ENCODE measurements at regions not wholly inside any gene's neighbourhood (a gene's known extent, or its start where the extent isn't known, plus 50 kb on each side); places are given as distances from the start of the nearest gene placed in this dataset.
"Not testable (repeated sequence)": the region's sequence is repeated elsewhere in the genome, so short reads cannot be mapped to it uniquely, and the experiment has no call there.

DNA sequence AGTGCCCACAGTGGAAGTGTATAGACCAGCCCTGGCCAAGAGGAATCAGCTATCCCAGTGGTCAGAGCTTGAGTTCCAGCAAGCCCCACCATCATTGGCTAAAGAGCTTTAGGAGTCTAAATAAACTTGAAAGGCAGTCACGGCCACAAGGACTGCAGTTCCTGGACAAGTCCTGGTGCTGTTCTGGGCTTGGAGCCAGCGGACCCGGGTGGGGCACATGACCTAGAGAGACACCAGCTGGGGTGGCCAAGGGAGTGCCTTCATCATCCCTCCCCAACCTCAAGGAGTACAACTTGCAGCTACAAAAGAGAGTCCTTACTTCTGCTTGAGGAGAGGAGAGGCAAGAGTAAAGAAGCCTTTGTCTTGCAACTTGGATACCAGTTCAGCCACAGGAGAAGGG, 439.8 kb upstream of the TMEFF2 start:
- Mint-ChIP-seq H3K27ac (ENCODE audit: unreplicated experiment) (no peak overlapping the region), H3K36me3 (ENCODE audit: unreplicated experiment) (no peaks in the 10 kb centered on the region), H3K27me3 (ENCODE audit: unreplicated experiment) (peaks cover 47% of the 10 kb centered on the region), H3K9me3 (ENCODE audit: unreplicated experiment) (peaks cover 14% of the 10 kb centered on the region), H3K4me1 (ENCODE audit: unreplicated experiment) (no peaks in the 10 kb centered on the region), H3K4me3 (ENCODE audit: unreplicated experiment) (no peak overlapping the region)
- TF ChIP-seq, protein P1, sequence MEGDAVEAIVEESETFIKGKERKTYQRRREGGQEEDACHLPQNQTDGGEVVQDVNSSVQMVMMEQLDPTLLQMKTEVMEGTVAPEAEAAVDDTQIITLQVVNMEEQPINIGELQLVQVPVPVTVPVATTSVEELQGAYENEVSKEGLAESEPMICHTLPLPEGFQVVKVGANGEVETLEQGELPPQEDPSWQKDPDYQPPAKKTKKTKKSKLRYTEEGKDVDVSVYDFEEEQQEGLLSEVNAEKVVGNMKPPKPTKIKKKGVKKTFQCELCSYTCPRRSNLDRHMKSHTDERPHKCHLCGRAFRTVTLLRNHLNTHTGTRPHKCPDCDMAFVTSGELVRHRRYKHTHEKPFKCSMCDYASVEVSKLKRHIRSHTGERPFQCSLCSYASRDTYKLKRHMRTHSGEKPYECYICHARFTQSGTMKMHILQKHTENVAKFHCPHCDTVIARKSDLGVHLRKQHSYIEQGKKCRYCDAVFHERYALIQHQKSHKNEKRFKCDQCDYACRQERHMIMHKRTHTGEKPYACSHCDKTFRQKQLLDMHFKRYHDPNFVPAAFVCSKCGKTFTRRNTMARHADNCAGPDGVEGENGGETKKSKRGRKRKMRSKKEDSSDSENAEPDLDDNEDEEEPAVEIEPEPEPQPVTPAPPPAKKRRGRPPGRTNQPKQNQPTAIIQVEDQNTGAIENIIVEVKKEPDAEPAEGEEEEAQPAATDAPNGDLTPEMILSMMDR (IDR thresholded peaks at IDR 0.05): no peak
- no peak for DNase-seq (ENCODE audit: extremely low spot score, unreplicated experiment)

DNA sequence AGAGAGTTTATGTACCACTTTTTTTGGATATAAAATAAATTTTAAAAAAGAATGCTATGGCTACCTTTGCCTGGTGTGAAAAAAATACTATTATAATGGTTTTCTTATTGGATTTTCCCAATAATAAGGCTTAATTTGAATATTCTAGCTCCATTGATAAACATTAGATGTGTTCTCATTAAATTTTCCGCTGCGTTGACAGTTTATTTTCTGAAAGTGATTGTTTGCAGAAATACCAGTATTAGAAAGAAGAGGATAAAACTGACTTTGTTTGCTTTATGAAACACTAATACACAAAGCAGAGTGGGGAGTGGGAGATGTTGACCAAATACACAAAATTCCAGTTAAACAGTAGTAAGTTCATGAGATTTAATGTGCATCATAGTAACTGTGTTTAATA, 433.3 kb upstream of the TMEFF2 start:
- TF ChIP-seq, protein P1 (IDR thresholded peaks at IDR 0.05): no peak
- no peaks in the 10 kb centered on the region for H3K36me3 Mint-ChIP-seq (ENCODE audit: unreplicated experiment)
- DNase-seq (ENCODE audit: extremely low spot score, unreplicated experiment): no peak
- H3K4me1 Mint-ChIP-seq (ENCODE audit: unreplicated experiment): no peaks in the 10 kb centered on the region
- H3K27ac Mint-ChIP-seq (ENCODE audit: unreplicated experiment): no peak overlapping the region
- peaks cover 20% of the 10 kb centered on the region for H3K27me3 Mint-ChIP-seq (ENCODE audit: unreplicated experiment)
- H3K4me3 Mint-ChIP-seq (ENCODE audit: unreplicated experiment): no peak overlapping the region
- H3K9me3 Mint-ChIP-seq (ENCODE audit: unreplicated experiment): no peaks in the 10 kb centered on the region

DNA sequence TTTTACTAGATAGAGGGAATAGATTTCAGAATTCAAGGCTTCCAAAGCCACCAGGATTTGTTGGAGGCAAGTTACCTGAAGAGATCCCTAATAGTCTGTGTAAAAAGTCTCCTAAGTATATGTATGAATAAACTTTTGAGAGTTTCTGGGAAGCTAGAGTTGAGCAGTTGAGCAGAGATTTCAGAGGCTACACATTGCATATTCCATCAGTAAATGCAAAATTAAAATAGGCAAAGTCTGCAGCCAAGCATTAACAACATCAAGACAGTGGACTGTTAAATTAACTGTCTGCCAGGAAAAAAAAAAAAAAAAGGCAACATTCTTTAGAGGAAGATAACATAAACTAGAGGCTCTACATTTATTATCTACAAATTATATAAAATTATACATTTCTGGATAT, 420.4 kb upstream of the TMEFF2 start:
- DNase-seq (ENCODE audit: extremely low spot score, unreplicated experiment): no peak
- TF ChIP-seq, protein P1 (IDR thresholded peaks at IDR 0.05): no peak
- H3K36me3 Mint-ChIP-seq (ENCODE audit: unreplicated experiment): peaks cover 1% of the 10 kb centered on the region
- no peaks in the 10 kb centered on the region for H3K4me1 Mint-ChIP-seq (ENCODE audit: unreplicated experiment)
- H3K27me3 Mint-ChIP-seq (ENCODE audit: unreplicated experiment): peaks cover 25% of the 10 kb centered on the region
- H3K9me3 Mint-ChIP-seq (ENCODE audit: unreplicated experiment): no peaks in the 10 kb centered on the region
- no peak overlapping the region for H3K27ac Mint-ChIP-seq (ENCODE audit: unreplicated experiment)
- H3K4me3 Mint-ChIP-seq (ENCODE audit: unreplicated experiment): no peak overlapping the region

DNA sequence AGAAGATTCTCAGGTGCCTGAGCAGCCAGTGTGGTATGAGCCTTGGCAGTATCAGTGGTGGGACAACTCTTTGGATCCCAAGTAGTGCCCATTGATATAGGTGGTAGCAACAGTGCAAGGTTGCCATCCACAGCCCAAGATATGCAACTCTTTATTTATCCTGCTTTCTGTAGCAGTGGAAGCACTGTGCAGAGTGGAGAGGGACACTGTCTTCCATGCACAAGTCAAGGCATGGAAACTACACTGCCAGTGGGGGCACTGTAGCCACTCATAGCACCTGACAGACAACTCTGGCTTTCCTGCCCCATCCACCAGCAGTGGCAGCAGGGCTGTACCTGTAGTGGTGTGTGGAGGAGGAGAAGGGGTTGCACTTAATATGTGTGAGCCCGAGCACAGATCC, 409.6 kb upstream of the TMEFF2 start:
- peaks cover 4% of the 10 kb centered on the region for H3K9me3 Mint-ChIP-seq (ENCODE audit: unreplicated experiment)

DNA sequence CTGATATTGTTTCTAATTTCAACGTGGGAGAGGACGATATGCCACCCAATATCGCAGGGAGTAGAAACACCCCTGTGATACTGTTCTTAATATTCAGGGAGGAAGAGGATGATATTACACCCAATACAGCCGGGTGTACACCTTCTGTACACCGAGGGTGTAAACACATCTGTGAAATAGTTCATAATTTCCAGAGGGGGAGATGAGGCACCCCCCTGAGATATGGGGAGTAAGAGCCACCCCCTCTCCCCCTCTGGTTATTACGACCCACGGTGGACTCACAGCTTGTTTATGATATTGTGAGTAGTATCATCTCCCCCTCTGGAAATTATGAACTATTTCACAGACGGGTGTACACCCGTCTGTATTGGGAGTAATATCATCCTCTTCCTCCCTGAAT, 403.9 kb upstream of the TMEFF2 start:
- not testable (repeated sequence) for H3K4me3 Mint-ChIP-seq (ENCODE audit: unreplicated experiment); H3K27ac Mint-ChIP-seq (ENCODE audit: unreplicated experiment); H3K36me3 Mint-ChIP-seq (ENCODE audit: unreplicated experiment); DNase-seq (ENCODE audit: extremely low spot score, unreplicated experiment); H3K27me3 Mint-ChIP-seq (ENCODE audit: unreplicated experiment); H3K9me3 Mint-ChIP-seq (ENCODE audit: unreplicated experiment); H3K4me1 Mint-ChIP-seq (ENCODE audit: unreplicated experiment)

More for the DNA sequence above, 409.6 kb upstream of the TMEFF2 start:
- Mint-ChIP-seq H3K36me3 (ENCODE audit: unreplicated experiment) (no peaks in the 10 kb centered on the region), H3K27ac (ENCODE audit: unreplicated experiment) (no peak overlapping the region), H3K4me1 (ENCODE audit: unreplicated experiment) (no peaks in the 10 kb centered on the region), H3K27me3 (ENCODE audit: unreplicated experiment) (peaks cover 3% of the 10 kb centered on the region), H3K4me3 (ENCODE audit: unreplicated experiment) (no peak overlapping the region)
- TF ChIP-seq, protein P1 (IDR thresholded peaks at IDR 0.05): no peak
- no peak for DNase-seq (ENCODE audit: extremely low spot score, unreplicated experiment)

DNA sequence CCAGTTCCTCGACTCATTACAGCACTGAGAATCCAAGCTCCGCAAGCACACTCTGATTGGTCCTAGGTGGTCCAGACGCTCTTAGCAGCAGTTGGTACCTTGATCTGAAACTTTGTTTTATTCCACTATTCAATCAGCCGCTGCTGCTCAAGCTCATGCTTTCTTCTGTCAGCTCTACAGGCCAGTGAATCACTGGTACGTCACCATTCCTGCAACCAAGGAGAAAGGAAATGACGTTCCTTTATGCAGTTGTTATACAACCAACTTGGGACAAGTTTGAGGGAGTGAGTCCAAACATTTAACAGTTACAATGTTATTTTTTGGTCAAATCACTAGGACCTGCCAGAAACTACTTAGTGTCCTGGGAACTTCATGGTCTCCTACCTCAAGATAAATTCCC, 398.8 kb upstream of the TMEFF2 start:
- no peak for DNase-seq (ENCODE audit: extremely low spot score, unreplicated experiment)
- Mint-ChIP-seq H3K27ac (ENCODE audit: unreplicated experiment) (no peak overlapping the region), H3K27me3 (ENCODE audit: unreplicated experiment) (peaks cover 12% of the 10 kb centered on the region), H3K4me1 (ENCODE audit: unreplicated experiment) (no peaks in the 10 kb centered on the region), H3K9me3 (ENCODE audit: unreplicated experiment) (peaks cover 6% of the 10 kb centered on the region), H3K36me3 (ENCODE audit: unreplicated experiment) (no peaks in the 10 kb centered on the region), H3K4me3 (ENCODE audit: unreplicated experiment) (no peak overlapping the region)
- TF ChIP-seq, protein P1 (IDR thresholded peaks at IDR 0.05): no peak

All from osteocyte (in vitro differentiated cells).